ENCODE measurements at regions not wholly inside any gene's neighbourhood (a gene's known extent, or its start where the extent isn't known, plus 50 kb on each side); places are given as distances from the start of the nearest gene placed in this dataset.

DNA sequence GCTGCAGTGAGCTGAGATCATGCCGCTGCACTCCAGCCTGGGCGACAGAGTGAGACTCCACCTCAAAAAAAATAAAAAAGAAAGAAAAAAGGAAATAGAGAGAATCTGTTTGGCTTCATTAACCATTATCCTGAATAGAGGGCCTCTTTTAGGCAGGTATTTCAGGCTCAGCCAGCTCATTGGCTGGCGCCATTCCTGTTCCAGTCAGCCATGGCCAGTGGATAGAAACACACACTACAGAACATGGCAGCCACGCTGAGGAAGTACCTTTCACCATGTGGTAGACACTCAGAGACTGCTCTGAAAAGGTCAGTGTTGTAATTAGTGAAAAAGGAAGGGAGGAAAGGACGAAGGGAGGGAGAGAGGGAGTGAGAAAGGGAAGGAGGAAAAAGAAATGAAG, 340.0 kb upstream of the ACTBL2 start:
- TF ChIP-seq, protein P1, sequence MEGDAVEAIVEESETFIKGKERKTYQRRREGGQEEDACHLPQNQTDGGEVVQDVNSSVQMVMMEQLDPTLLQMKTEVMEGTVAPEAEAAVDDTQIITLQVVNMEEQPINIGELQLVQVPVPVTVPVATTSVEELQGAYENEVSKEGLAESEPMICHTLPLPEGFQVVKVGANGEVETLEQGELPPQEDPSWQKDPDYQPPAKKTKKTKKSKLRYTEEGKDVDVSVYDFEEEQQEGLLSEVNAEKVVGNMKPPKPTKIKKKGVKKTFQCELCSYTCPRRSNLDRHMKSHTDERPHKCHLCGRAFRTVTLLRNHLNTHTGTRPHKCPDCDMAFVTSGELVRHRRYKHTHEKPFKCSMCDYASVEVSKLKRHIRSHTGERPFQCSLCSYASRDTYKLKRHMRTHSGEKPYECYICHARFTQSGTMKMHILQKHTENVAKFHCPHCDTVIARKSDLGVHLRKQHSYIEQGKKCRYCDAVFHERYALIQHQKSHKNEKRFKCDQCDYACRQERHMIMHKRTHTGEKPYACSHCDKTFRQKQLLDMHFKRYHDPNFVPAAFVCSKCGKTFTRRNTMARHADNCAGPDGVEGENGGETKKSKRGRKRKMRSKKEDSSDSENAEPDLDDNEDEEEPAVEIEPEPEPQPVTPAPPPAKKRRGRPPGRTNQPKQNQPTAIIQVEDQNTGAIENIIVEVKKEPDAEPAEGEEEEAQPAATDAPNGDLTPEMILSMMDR (IDR thresholded peaks at IDR 0.05; ENCODE audit: insufficient read depth in 1 of 2, low read depth in 1 of 2, low read length in 1 of 2, severe bottlenecking in 1 of 2, unreplicated experiment in 1 of 2) = no peak
- peaks cover 2% of the 10 kb centered on the region for H3K27me3 Mint-ChIP-seq (ENCODE audit: insufficient read depth, unreplicated experiment)

DNA sequence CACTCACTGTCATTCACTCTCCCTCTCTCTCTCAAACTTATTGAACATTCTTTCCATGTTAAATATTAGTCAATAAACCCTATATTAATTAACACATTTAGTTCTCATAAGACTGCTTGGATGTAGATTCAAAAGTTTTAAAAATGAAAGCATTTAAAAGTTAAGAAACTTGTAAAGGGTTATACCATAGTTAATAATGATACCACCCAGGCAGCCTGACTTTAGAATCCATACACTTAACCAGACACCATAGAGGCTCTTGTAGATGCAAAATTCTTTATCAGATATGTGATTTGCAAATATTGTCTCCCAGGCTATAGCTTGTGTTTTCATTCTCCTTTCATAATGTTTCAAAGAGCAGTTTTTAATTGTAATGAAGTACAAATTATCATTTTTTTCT, 335.8 kb upstream of the ACTBL2 start:
- Mint-ChIP-seq H3K4me3 (ENCODE audit: unreplicated experiment) (no peak overlapping the region), H3K4me1 (ENCODE audit: low read depth, unreplicated experiment) (no peaks in the 10 kb centered on the region), H3K9me3 (ENCODE audit: unreplicated experiment) (no peaks in the 10 kb centered on the region), H3K27ac (ENCODE audit: unreplicated experiment) (no peak overlapping the region), H3K27me3 (ENCODE audit: insufficient read depth, unreplicated experiment) (peaks cover 2% of the 10 kb centered on the region), H3K36me3 (ENCODE audit: insufficient read depth, unreplicated experiment) (no peaks in the 10 kb centered on the region)
- ChIA-PET CTCF (no interaction called here), POLR2A (no interaction called here)
- intact Hi-C loops (cut with micrococcal nuclease; ENCODE audit: unreplicated experiment) = no loop called here
- TF ChIP-seq, protein P1 (IDR thresholded peaks at IDR 0.05; ENCODE audit: insufficient read depth in 1 of 2, low read depth in 1 of 2, low read length in 1 of 2, severe bottlenecking in 1 of 2, unreplicated experiment in 1 of 2) = no peak
- H3K4me3 ChIP-seq (ENCODE audit: low read depth, low read length) = no peak overlapping the region
- H3K36me3 ChIP-seq (ENCODE audit: control insufficient read depth, insufficient read depth, low read length) = no peaks in the 10 kb centered on the region
- H3K27me3 ChIP-seq (replicated peaks; ENCODE audit: control insufficient read depth, insufficient read depth, low read length) = no peaks in the 10 kb centered on the region
- no TSS peak for BruUV-seq (replicated peaks)
- H3K9me3 ChIP-seq = peaks cover 3% of the 10 kb centered on the region; the same call in 1 of the 2 replicates
- H3K4me1 ChIP-seq = no peaks in the 10 kb centered on the region
- DNase-seq = no peak

More for the DNA sequence above, 340.0 kb upstream of the ACTBL2 start:
- Mint-ChIP-seq H3K9me3 (ENCODE audit: unreplicated experiment) (no peaks in the 10 kb centered on the region), H3K36me3 (ENCODE audit: insufficient read depth, unreplicated experiment) (no peaks in the 10 kb centered on the region), H3K4me1 (ENCODE audit: low read depth, unreplicated experiment) (no peaks in the 10 kb centered on the region), H3K4me3 (ENCODE audit: unreplicated experiment) (no peak overlapping the region), H3K27ac (ENCODE audit: unreplicated experiment) (no peak overlapping the region)
- no TSS peak for BruUV-seq (replicated peaks)
- DNase-seq = no peak
- H3K4me3 ChIP-seq (ENCODE audit: low read depth, low read length) = no peak overlapping the region
- POLR2A ChIA-PET = no interaction called here
- no peaks in the 10 kb centered on the region for H3K27me3 ChIP-seq (replicated peaks; ENCODE audit: control insufficient read depth, insufficient read depth, low read length)
- CTCF ChIA-PET = no interaction called here
- no peaks in the 10 kb centered on the region for H3K36me3 ChIP-seq (ENCODE audit: control insufficient read depth, insufficient read depth, low read length)
- H3K4me1 ChIP-seq = no peaks in the 10 kb centered on the region
- intact Hi-C loops (cut with micrococcal nuclease; ENCODE audit: unreplicated experiment) = no loop called here
- H3K9me3 ChIP-seq = peaks cover 3% of the 10 kb centered on the region; the same call in 1 of the 2 replicates

DNA sequence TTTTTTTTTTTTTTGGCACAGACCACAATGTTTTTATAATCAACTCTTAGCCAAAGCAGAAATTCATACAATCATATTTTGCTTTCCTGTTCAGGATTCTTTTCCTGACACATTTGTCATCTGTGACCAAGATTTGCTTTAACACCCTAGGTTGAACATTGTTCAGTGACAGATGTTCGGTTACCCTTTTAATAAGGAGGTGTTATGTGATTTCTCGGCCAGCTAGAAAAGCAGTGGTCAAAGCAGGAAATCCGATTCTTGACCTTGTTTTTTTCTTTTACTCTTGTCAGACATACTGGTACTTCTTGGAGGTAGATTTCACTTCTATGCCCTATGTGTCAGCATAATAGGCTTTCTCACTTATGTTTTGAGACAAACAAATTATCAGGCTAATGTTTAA, 335.3 kb upstream of the ACTBL2 start:
- Histone ChIP-seq H3K9me3 (peaks cover 3% of the 10 kb centered on the region; the same call in 1 of the 2 replicates), H3K27me3 (replicated peaks; ENCODE audit: control insufficient read depth, insufficient read depth, low read length) (no peaks in the 10 kb centered on the region), H3K4me1 (no peaks in the 10 kb centered on the region), H3K36me3 (ENCODE audit: control insufficient read depth, insufficient read depth, low read length) (no peaks in the 10 kb centered on the region), H3K4me3 (ENCODE audit: low read depth, low read length) (no peak overlapping the region)
- H3K9me3 Mint-ChIP-seq (ENCODE audit: unreplicated experiment) = no peaks in the 10 kb centered on the region
- H3K4me3 Mint-ChIP-seq (ENCODE audit: unreplicated experiment) = no peak overlapping the region
- ChIA-PET CTCF (no interaction called here), POLR2A (no interaction called here)
- DNase-seq = no peak
- no TSS peak for BruUV-seq (replicated peaks)
- no peaks in the 10 kb centered on the region for H3K36me3 Mint-ChIP-seq (ENCODE audit: insufficient read depth, unreplicated experiment)
- H3K27ac Mint-ChIP-seq (ENCODE audit: unreplicated experiment) = no peak overlapping the region
- no peaks in the 10 kb centered on the region for H3K4me1 Mint-ChIP-seq (ENCODE audit: low read depth, unreplicated experiment)
- TF ChIP-seq, protein P1 (IDR thresholded peaks at IDR 0.05; ENCODE audit: insufficient read depth in 1 of 2, low read depth in 1 of 2, low read length in 1 of 2, severe bottlenecking in 1 of 2, unreplicated experiment in 1 of 2) = no peak
- H3K27me3 Mint-ChIP-seq (ENCODE audit: insufficient read depth, unreplicated experiment) = peaks cover 2% of the 10 kb centered on the region
- intact Hi-C loops (cut with micrococcal nuclease; ENCODE audit: unreplicated experiment) = no loop called here
